OCI-LY1 (cell line): ENCODE measurements at regions not wholly inside any gene's neighbourhood (a gene's known extent, or its start where the extent isn't known, plus 50 kb on each side); places are given as distances from the start of the nearest gene placed in this dataset.

Experiments
- H2AFZ ChIP-seq: fragments of 200-600 bp; sonication (generic), shearing (Covaris generic); 2 replicates; pipeline ENCODE4 v1.6.0; 2014; ENCODE audit warnings: antibody characterized with exemption, mild to moderate bottlenecking, low read length
- H3F3A ChIP-seq: fragments of 200-600 bp; sonication (generic), shearing (Covaris generic); 2 replicates; pipeline ENCODE4 v1.6.0; 2014; ENCODE audit warnings: mild to moderate bottlenecking, antibody characterized with exemption, low read length, moderate library complexity; ENCODE audit not compliant: insufficient read depth
- H3K27ac ChIP-seq: fragments of 200-600 bp; sonication (generic); 2 replicates; pipeline ENCODE4 v1.5.1; 2014; ENCODE audit warnings: low read length, mixed run types, mild to moderate bottlenecking, low read depth; ENCODE audit not compliant: poor library complexity, severe bottlenecking
- H3K27me3 ChIP-seq: fragments of 200-600 bp; sonication (generic); 2 replicates; pipeline ENCODE4 v1.6.0; 2014; ENCODE audit warnings: antibody characterized with exemption, mild to moderate bottlenecking, low read length, moderate library complexity; ENCODE audit not compliant: insufficient read depth
- H3K36me3 ChIP-seq: fragments of 200-600 bp; sonication (generic); 2 replicates; pipeline ENCODE4 v1.6.1; 2014; ENCODE audit warnings: mild to moderate bottlenecking, antibody characterized with exemption, low read length, moderate library complexity, mixed read lengths; ENCODE audit not compliant: insufficient read depth
- H3K4me1 ChIP-seq: fragments of 200-600 bp; sonication (generic); 2 replicates; pipeline ENCODE4 v1.5.1; 2014; ENCODE audit warnings: mild to moderate bottlenecking, low read length, moderate library complexity; ENCODE audit not compliant: insufficient read depth, severe bottlenecking
- H3K4me2 ChIP-seq: fragments of 200-600 bp; sonication (generic), shearing (Covaris generic); 2 replicates; pipeline ENCODE4 v1.6.1; 2014; ENCODE audit warnings: low read length
- H3K4me3 ChIP-seq: fragments of 200-600 bp; sonication (generic); 2 replicates; pipeline ENCODE4 v1.5.1; 2014; ENCODE audit warnings: low read length, low read depth, mild to moderate bottlenecking, mixed read lengths; ENCODE audit not compliant: poor library complexity, severe bottlenecking
- H3K79me2 ChIP-seq: fragments of 200-600 bp; shearing (Covaris generic); 2 replicates; pipeline ENCODE4 v1.6.1; 2016; ENCODE audit warnings: mixed run types, low read length, mixed read lengths; ENCODE audit not compliant: insufficient read depth
- H3K9ac ChIP-seq: fragments of 200-600 bp; sonication (generic), shearing (Covaris generic); 2 replicates; pipeline ENCODE4 v1.6.1; 2014; ENCODE audit warnings: mild to moderate bottlenecking, low read length, mixed read lengths
- H3K9me2 ChIP-seq: fragments of 200-600 bp; sonication (generic), shearing (Covaris generic); 2 replicates; pipeline ENCODE4 v1.6.1; 2014; ENCODE audit warnings: low read depth, mild to moderate bottlenecking, low read length, mixed read lengths
- H3K9me3 ChIP-seq: fragments of 200-600 bp; shearing (Covaris generic); 2 replicates; pipeline ENCODE4 v1.6.1; 2014; ENCODE audit warnings: low read length, mixed read lengths
- H4K20me1 ChIP-seq: fragments of 200-600 bp; sonication (generic), shearing (Covaris generic); 2 replicates; pipeline ENCODE4 v1.6.0; 2016; ENCODE audit warnings: mild to moderate bottlenecking, low read length; ENCODE audit not compliant: insufficient read depth
- CTCF ChIP-seq: fragments of 200-600 bp; sonication (generic), shearing (Covaris generic); IDR thresholded peaks from 2 replicates; pipeline ENCODE4 v1.5.1; 2017; ENCODE audit warnings: mild to moderate bottlenecking, antibody characterized with exemption, low read length, moderate library complexity, mixed read lengths
- EZH2 ChIP-seq: fragments of 200-600 bp; sonication (generic), shearing (Covaris generic); IDR thresholded peaks from 2 replicates; pipeline ENCODE4 v1.8.0; 2017; ENCODE audit warnings: borderline replicate concordance, mixed run types, mild to moderate bottlenecking, antibody characterized with exemption, low read length, moderate library complexity, mixed read lengths

DNA sequence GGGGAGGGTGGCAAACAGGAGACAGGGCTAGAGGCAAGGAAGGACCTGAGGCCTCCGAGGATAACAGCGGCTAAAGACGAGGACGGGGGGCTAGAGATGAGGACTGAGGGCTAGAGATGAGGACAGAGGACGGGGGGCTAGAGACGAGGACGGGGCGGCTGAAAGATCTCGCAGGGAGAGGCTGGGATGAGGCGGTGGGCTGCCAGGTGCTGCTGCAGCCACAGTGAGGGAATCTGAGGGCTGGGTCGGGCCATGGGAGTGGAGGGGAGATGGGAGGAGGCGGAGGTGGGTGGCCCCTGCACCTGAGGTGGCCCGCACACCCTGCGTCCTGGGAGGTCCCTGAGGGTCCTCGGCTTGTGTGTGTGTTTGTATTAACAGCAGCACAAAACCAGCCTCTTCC lies 350.2 kb upstream of the SALL3 start:
- Histone ChIP-seq H3K4me1 (no peaks in the 10 kb centered on the region), H3F3A (no peaks in the 10 kb centered on the region), H3K4me3 (no peak overlapping the region), H3K9ac (no peak overlapping the region), H3K79me2 (no peaks in the 10 kb centered on the region), H4K20me1 (no peaks in the 10 kb centered on the region), H3K27ac (no peak overlapping the region), H3K9me3 (no peaks in the 10 kb centered on the region), H3K36me3 (no peaks in the 10 kb centered on the region), H3K9me2 (no peaks in the 10 kb centered on the region), H3K4me2 (no peak overlapping the region), H3K27me3 (no peaks in the 10 kb centered on the region; the same call in 1 of the 2 replicates), H2AFZ (no peak overlapping the region)
- no peak for TF ChIP-seq EZH2
- no peak for TF ChIP-seq CTCF

- Histone ChIP-seq H3K4me3 (no peak overlapping the region), H3K9me3 (no peaks in the 10 kb centered on the region), H4K20me1 (no peaks in the 10 kb centered on the region), H3K9me2 (no peaks in the 10 kb centered on the region), H3K36me3 (no peaks in the 10 kb centered on the region), H3F3A (no peaks in the 10 kb centered on the region), H3K79me2 (no peaks in the 10 kb centered on the region), H3K27me3 (no peaks in the 10 kb centered on the region; the same call in 1 of the 2 replicates), H3K27ac (no peak overlapping the region), H3K4me2 (no peak overlapping the region), H3K4me1 (no peaks in the 10 kb centered on the region), H3K9ac (no peak overlapping the region), H2AFZ (no peak overlapping the region)
- TF ChIP-seq CTCF (no peak), EZH2 (no peak)
These were observed 349.3 kb upstream of the SALL3 start for GRCh38 chr18:78630356-78630755.

DNA sequence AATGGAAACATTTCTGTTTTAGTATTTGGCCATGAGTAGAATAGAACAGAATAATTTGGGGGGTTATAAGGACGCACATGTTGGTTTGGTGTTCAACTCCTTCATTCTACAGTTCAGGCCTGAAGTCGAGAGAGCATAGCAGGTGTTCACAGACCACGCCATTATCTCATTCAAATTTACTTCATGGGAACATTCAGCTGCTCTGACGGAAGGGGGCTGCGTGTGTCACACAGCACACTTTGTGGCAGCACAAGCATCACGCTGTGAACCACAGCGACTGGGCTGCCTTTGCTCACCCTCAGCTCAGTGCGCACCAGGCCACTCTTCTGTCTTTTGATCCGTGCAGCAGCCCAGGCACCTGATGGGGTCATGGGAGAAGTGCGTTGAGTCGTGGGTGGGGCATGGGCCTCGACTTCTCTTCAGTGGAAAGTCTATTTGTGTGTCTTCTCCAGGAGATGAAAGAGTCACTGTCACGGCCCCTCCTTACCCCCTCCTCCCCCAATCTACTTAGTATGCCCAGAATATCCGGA lies 348.6 kb upstream of the SALL3 start:
- no peaks in the 10 kb centered on the region for H3K79me2 ChIP-seq
- no peaks in the 10 kb centered on the region for H3K4me1 ChIP-seq
- H3K27ac ChIP-seq = no peak overlapping the region
- no peaks in the 10 kb centered on the region for H4K20me1 ChIP-seq
- no peaks in the 10 kb centered on the region for H3K9me2 ChIP-seq
- TF ChIP-seq CTCF (no peak), EZH2 (no peak)
- H3K9ac ChIP-seq = no peak overlapping the region
- H3K4me3 ChIP-seq = no peak overlapping the region
- no peak overlapping the region for H3K4me2 ChIP-seq
- H3K36me3 ChIP-seq = no peaks in the 10 kb centered on the region
- H2AFZ ChIP-seq = no peak overlapping the region
- H3F3A ChIP-seq = no peaks in the 10 kb centered on the region
- no peaks in the 10 kb centered on the region for H3K9me3 ChIP-seq
- no peaks in the 10 kb centered on the region; the same call in 1 of the 2 replicates for H3K27me3 ChIP-seq
